GM12875 (cell line): ENCODE measurements at regions not wholly inside any gene's neighbourhood (a gene's known extent, or its start where the extent isn't known, plus 50 kb on each side); places are given as distances from the start of the nearest gene placed in this dataset.

ENCODE experiments used
- H3K4me3 ChIP-seq: one replicate; pipeline ENCODE4 v1.5.1; 2011; ENCODE audit warnings: low read depth, low read length, control low read depth
- CTCF ChIP-seq: IDR thresholded peaks from 2 replicates; pipeline ENCODE4 v1.5.1; 2011; ENCODE audit warnings: low read depth, mild to moderate bottlenecking, control low read depth, inconsistent platforms, low read length, moderate library complexity, borderline replicate concordance; ENCODE audit not compliant: insufficient read depth

- H3K4me3 ChIP-seq: no peak overlapping the region
- TF ChIP-seq CTCF: no peak
Observed at GRCh38 chr16:79931721-79932120, 331.2 kb upstream of the MAF start.

GRCh38 chr16:79929260-79929965 is 328.9 kb upstream of the MAF start:
- H3K4me3 ChIP-seq: no peak overlapping the region
- no peak for TF ChIP-seq CTCF

- no peak overlapping the region for H3K4me3 ChIP-seq
- no peak for TF ChIP-seq CTCF
Observed at GRCh38 chr16:79928142-79928873, 327.8 kb upstream of the MAF start.

GRCh38 chr16:79926451-79927205 is 326.1 kb upstream of the MAF start:
- H3K4me3 ChIP-seq: no peak overlapping the region
- TF ChIP-seq CTCF: no peak

- H3K4me3 ChIP-seq: no peak overlapping the region
- TF ChIP-seq CTCF: no peak
Observed at GRCh38 chr16:79923431-79923830, 322.9 kb upstream of the MAF start.

GRCh38 chr16:79920685-79921084 is 320.1 kb upstream of the MAF start:
- no peak overlapping the region for H3K4me3 ChIP-seq
- TF ChIP-seq CTCF: no peak
